Mesendoderm (in vitro differentiated cells): ENCODE measurements at regions not wholly inside any gene's neighbourhood (a gene's known extent, or its start where the extent isn't known, plus 50 kb on each side); places are given as distances from the start of the nearest gene placed in this dataset.

Source experiments
- DNase-seq: peaks from one replicate; pipeline ENCODE4 v3.0.0; 2013
- H2AK5ac ChIP-seq: 2 replicates; pipeline ENCODE4 v1.6.1; 2013; ENCODE audit warnings: low read length, inconsistent platforms
- H2BK120ac ChIP-seq: 2 replicates; pipeline ENCODE4 v1.6.1; 2013; ENCODE audit warnings: low read depth, mild to moderate bottlenecking, low read length, moderate library complexity, mixed read lengths
- H2BK15ac ChIP-seq: replicated peaks from 2 replicates; pipeline ENCODE4 v1.6.1; 2013; ENCODE audit warnings: low read depth, mild to moderate bottlenecking, moderate library complexity
- H2BK5ac ChIP-seq: 2 replicates; pipeline ENCODE4 v1.6.1; 2013; ENCODE audit warnings: low read length, inconsistent platforms
- H3K18ac ChIP-seq: 2 replicates; pipeline ENCODE4 v1.6.1; 2013; ENCODE audit warnings: mild to moderate bottlenecking, low read length, mixed read lengths
- H3K23ac ChIP-seq: one replicate; pipeline ENCODE4 v1.6.1; 2013; ENCODE audit warnings: low read length
- H3K27ac ChIP-seq: 2 replicates; pipeline ENCODE4 v1.5.1; 2013; ENCODE audit warnings: low read depth, mild to moderate bottlenecking, inconsistent platforms, low read length, moderate library complexity
- H3K27me3 ChIP-seq: 2 replicates; pipeline ENCODE4 v1.6.1; 2013; ENCODE audit warnings: low read length, control low read depth, mild to moderate bottlenecking, inconsistent platforms; ENCODE audit not compliant: insufficient read depth, poor library complexity
- H3K36me3 ChIP-seq: 2 replicates; pipeline ENCODE4 v1.6.1; 2013; ENCODE audit warnings: low read length, inconsistent platforms; ENCODE audit not compliant: control insufficient read depth, insufficient read depth
- H3K4ac ChIP-seq: one replicate; pipeline ENCODE4 v1.6.1; 2013; ENCODE audit warnings: low read depth, mild to moderate bottlenecking, low read length, moderate library complexity
- H3K4me1 ChIP-seq: 2 replicates; pipeline ENCODE4 v1.6.1; 2013; ENCODE audit warnings: low read depth, low read length, inconsistent platforms; ENCODE audit not compliant: control insufficient read depth
- H3K4me2 ChIP-seq: 2 replicates; pipeline ENCODE4 v1.6.1; 2013; ENCODE audit warnings: low read length
- H3K4me3 ChIP-seq: 2 replicates; pipeline ENCODE4 v1.5.1; 2013; ENCODE audit warnings: mild to moderate bottlenecking, low read length
- H3K56ac ChIP-seq: one replicate; pipeline ENCODE4 v1.6.1; 2013; ENCODE audit warnings: low read length
- H3K79me1 ChIP-seq: 2 replicates; pipeline ENCODE4 v1.6.1; 2013; ENCODE audit warnings: low read length, inconsistent platforms
- H3K79me2 ChIP-seq: 2 replicates; pipeline ENCODE4 v1.6.1; 2013; ENCODE audit warnings: mild to moderate bottlenecking, low read length; ENCODE audit not compliant: control insufficient read depth, insufficient read depth
- H3K9ac ChIP-seq: 2 replicates; pipeline ENCODE4 v1.6.1; 2013; ENCODE audit warnings: low read length, inconsistent platforms
- H4K5ac ChIP-seq: one replicate; pipeline ENCODE4 v1.6.1; 2013; ENCODE audit warnings: low read length
- H4K8ac ChIP-seq: one replicate; pipeline ENCODE4 v1.6.1; 2013; ENCODE audit warnings: low read depth, mild to moderate bottlenecking, control low read depth, low read length, moderate library complexity
- WGBS: extraction: QIAGEN DNeasy Blood & Tissue Kit; methylation state at CpG from one replicate; pipeline ENCODE4 v1.1.7; 2013; ENCODE audit warnings: low lambda C conversion rate, missing lambda C conversion rate; ENCODE audit not compliant: insufficient coverage; ENCODE audit errors: extremely low coverage; 5-methylcytosine and 5-hydroxymethylcytosine counted together

- H3K23ac ChIP-seq, result no peak overlapping the region
- no peak overlapping the region for H3K9ac ChIP-seq
- H4K5ac ChIP-seq, result no peak overlapping the region
- no peak overlapping the region for H3K18ac ChIP-seq
- no peaks in the 10 kb centered on the region for H3K79me2 ChIP-seq
- H2BK120ac ChIP-seq, result no peak overlapping the region
- H3K79me1 ChIP-seq, result no peaks in the 10 kb centered on the region
- no peak overlapping the region for H4K8ac ChIP-seq
- no peak overlapping the region for H3K4me3 ChIP-seq
- no peaks in the 10 kb centered on the region for H3K36me3 ChIP-seq
- no peak overlapping the region for H3K56ac ChIP-seq
- no peak overlapping the region for H3K27ac ChIP-seq
- H2BK5ac ChIP-seq, result no peak overlapping the region
- DNase-seq, result peak; percentile 16
- H3K27me3 ChIP-seq, result no peaks in the 10 kb centered on the region
- H3K4me1 ChIP-seq, result no peaks in the 10 kb centered on the region
- H3K4me2 ChIP-seq, result no peak overlapping the region
- no peak overlapping the region for H2AK5ac ChIP-seq
- H2BK15ac ChIP-seq, result no peak overlapping the region
- WGBS, result no CpG with 5 or more reads among the region's 12 CpGs
- no peak overlapping the region for H3K4ac ChIP-seq
Measured at GRCh38 chr13:85508683-85509329, 290.4 kb downstream of the SLITRK6 start.

DNA sequence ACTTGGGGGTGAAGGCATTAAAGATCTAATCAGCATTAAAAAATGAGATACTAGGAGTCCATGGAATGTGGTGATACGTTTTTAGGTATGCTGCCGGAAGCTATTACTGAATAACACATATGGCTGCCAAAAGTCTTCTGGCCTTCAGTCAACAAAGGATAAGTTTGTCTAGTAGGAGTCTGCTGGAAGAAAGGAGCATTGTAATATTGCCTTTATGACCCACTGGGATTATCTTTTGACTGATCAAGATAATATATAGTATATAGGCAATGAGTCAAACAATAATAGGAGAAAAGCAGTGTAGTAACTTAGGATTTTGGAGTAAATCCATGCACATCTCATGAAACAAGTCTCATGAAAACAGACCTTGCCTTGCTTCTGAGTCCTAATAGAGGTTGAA is 295.4 kb downstream of the SLITRK6 start:
- Histone ChIP-seq H3K9ac (no peak overlapping the region), H3K23ac (no peak overlapping the region), H3K79me2 (no peaks in the 10 kb centered on the region), H3K4me1 (no peaks in the 10 kb centered on the region), H3K4ac (no peak overlapping the region), H2BK5ac (no peak overlapping the region), H4K5ac (no peak overlapping the region), H3K27me3 (peaks cover 2% of the 10 kb centered on the region), H3K18ac (no peak overlapping the region), H3K56ac (no peak overlapping the region), H2BK15ac (no peak overlapping the region), H3K27ac (no peak overlapping the region), H3K36me3 (no peaks in the 10 kb centered on the region), H3K4me2 (no peak overlapping the region), H3K79me1 (no peaks in the 10 kb centered on the region), H2AK5ac (no peak overlapping the region), H2BK120ac (no peak overlapping the region), H4K8ac (no peak overlapping the region), H3K4me3 (no peak overlapping the region)
- DNase-seq, result no peak
- WGBS, result no CpG with 5 or more reads among the region's 2 CpGs

DNA sequence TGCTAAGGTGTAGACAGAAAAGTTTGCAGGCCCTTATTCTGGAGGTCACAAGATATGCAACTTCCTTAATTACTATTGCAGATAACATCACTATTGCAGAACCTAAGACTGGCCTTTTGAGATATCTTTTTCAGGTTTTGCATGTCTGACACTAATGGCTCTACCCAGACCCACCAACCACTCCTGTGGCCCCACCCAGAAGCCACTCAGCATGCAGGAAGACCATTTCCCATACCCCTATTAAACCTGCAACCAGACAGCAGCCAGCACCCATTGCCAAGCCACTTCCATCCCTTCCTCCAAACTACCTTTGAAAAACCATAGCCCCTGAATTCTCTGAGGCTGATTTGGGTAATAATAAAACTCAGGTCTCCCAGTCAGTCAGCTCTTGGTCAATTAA is 297.6 kb downstream of the SLITRK6 start:
- H3K27ac ChIP-seq, result no peak overlapping the region
- no peak overlapping the region for H3K18ac ChIP-seq
- no peak overlapping the region for H3K4me2 ChIP-seq
- no peak overlapping the region for H4K5ac ChIP-seq
- H3K9ac ChIP-seq, result no peak overlapping the region
- no peak overlapping the region for H2BK120ac ChIP-seq
- no peak overlapping the region for H3K56ac ChIP-seq
- no peak overlapping the region for H3K4me3 ChIP-seq
- no peak overlapping the region for H2AK5ac ChIP-seq
- no peak overlapping the region for H3K23ac ChIP-seq
- H2BK5ac ChIP-seq, result no peak overlapping the region
- H3K79me2 ChIP-seq, result no peaks in the 10 kb centered on the region
- no peak overlapping the region for H2BK15ac ChIP-seq
- peak; percentile 8 for DNase-seq
- H3K36me3 ChIP-seq, result no peaks in the 10 kb centered on the region
- H3K79me1 ChIP-seq, result no peaks in the 10 kb centered on the region
- H4K8ac ChIP-seq, result no peak overlapping the region
- H3K4ac ChIP-seq, result no peak overlapping the region
- H3K4me1 ChIP-seq, result no peaks in the 10 kb centered on the region
- H3K27me3 ChIP-seq, result peaks cover 2% of the 10 kb centered on the region

DNA sequence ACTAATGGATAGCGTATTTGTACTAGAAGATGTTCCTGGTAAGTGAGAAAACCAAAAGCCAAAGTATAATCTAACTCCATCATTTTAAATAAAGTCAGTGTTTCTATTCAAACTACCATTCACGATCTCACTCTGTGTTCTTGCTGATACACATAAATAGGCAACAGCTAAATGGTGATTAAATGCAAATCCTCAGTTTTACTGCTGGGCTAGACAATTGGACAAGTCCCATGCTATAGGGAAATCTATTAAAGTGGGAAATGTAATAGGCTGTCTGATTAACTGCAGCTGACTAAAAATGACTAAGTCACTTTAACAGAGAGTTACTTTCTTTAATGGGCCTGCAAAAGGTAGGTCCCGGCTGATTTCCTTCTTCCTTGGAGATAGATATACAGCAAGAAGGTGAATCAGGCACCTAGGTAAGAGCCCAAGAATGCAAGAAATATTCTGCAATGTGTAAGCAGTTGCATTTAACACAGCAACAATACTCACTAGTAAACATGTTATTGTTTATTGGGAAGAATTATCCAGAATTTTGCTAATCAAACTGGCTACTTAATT is 298.4 kb downstream of the SLITRK6 start:
- Histone ChIP-seq H3K27me3 (peaks cover 2% of the 10 kb centered on the region), H4K8ac (no peak overlapping the region), H3K4ac (no peak overlapping the region), H3K4me1 (no peaks in the 10 kb centered on the region), H3K4me3 (no peak overlapping the region), H2BK120ac (no peak overlapping the region), H3K18ac (no peak overlapping the region), H3K9ac (no peak overlapping the region), H2AK5ac (no peak overlapping the region), H2BK15ac (no peak overlapping the region), H3K56ac (no peak overlapping the region), H2BK5ac (no peak overlapping the region), H3K23ac (no peak overlapping the region), H4K5ac (no peak overlapping the region), H3K27ac (no peak overlapping the region), H3K4me2 (no peak overlapping the region), H3K79me1 (no peaks in the 10 kb centered on the region), H3K36me3 (no peaks in the 10 kb centered on the region), H3K79me2 (no peaks in the 10 kb centered on the region)
- DNase-seq, result no peak
- WGBS, result no CpG with 5 or more reads among the region's 3 CpGs

DNA sequence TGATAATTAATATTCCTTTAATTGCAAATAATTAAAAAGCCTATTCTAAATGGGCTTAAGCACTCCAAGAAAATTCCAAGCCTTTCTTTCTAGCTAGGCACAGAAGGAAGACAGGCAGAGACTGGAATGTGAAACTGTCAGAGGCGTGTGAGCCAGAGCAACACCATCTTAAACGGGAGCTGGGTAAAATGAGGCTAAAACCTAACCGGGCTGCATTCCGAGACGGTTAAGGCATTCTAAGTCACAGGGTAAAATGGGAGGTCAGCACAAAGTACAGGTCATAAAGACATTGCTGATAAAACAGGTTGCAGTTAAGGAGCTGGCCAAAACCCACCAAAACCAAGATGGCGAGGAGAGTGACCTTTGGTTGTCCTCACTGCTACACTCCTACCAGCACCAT is 300.4 kb downstream of the SLITRK6 start:
- H2BK15ac ChIP-seq, result no peak overlapping the region
- H3K27me3 ChIP-seq, result peaks cover 2% of the 10 kb centered on the region
- no peak overlapping the region for H2BK5ac ChIP-seq
- H3K36me3 ChIP-seq, result no peaks in the 10 kb centered on the region
- H2BK120ac ChIP-seq, result no peak overlapping the region
- H3K27ac ChIP-seq, result no peak overlapping the region
- H3K9ac ChIP-seq, result no peak overlapping the region
- H3K79me2 ChIP-seq, result no peaks in the 10 kb centered on the region
- H3K23ac ChIP-seq, result no peak overlapping the region
- no peak overlapping the region for H3K56ac ChIP-seq
- no peak overlapping the region for H2AK5ac ChIP-seq
- H3K18ac ChIP-seq, result no peak overlapping the region
- DNase-seq, result no peak
- H3K4me2 ChIP-seq, result no peak overlapping the region
- no CpG with 5 or more reads among the region's 6 CpGs for WGBS
- H4K8ac ChIP-seq, result no peak overlapping the region
- H3K4me3 ChIP-seq, result no peak overlapping the region
- H3K79me1 ChIP-seq, result no peaks in the 10 kb centered on the region
- no peak overlapping the region for H3K4ac ChIP-seq
- no peaks in the 10 kb centered on the region for H3K4me1 ChIP-seq
- no peak overlapping the region for H4K5ac ChIP-seq

DNA sequence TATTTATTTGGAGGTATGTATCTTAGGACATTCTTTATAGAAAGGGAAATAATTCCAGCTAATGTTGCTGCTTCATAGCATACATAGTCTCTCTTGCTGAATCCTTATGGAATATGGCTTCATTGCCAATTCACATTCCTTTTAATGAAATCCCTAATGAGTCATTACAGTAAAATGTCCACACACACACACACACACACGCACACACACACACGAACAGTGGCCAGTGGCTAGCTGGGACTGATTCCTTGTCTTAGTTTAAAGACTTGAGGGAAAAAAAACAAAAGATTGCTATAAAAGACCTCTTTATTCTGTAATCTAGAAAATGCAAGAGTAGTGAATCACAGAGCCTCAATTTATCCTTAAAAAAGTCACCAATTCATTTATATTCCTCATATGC is 301.6 kb downstream of the SLITRK6 start:
- Histone ChIP-seq H3K36me3 (no peaks in the 10 kb centered on the region), H3K27ac (no peak overlapping the region), H3K56ac (no peak overlapping the region), H2BK15ac (no peak overlapping the region), H4K8ac (no peak overlapping the region), H4K5ac (no peak overlapping the region), H2AK5ac (no peak overlapping the region), H2BK5ac (no peak overlapping the region), H3K4me3 (no peak overlapping the region), H2BK120ac (no peak overlapping the region), H3K9ac (no peak overlapping the region), H3K4ac (no peak overlapping the region), H3K4me1 (no peaks in the 10 kb centered on the region), H3K79me2 (no peaks in the 10 kb centered on the region), H3K23ac (no peak overlapping the region), H3K27me3 (peaks cover under 1% of the 10 kb centered on the region), H3K18ac (no peak overlapping the region), H3K79me1 (no peaks in the 10 kb centered on the region), H3K4me2 (no peak overlapping the region)
- DNase-seq, result no peak
- no CpG with 5 or more reads among the region's 2 CpGs for WGBS
